NCI-H1694 (cell line): ENCODE measurements at regions not wholly inside any gene's neighbourhood (a gene's known extent, or its start where the extent isn't known, plus 50 kb on each side); places are given as distances from the start of the nearest gene placed in this dataset.

Source experiments
- DNase-seq: peaks from one replicate; lab custom pipeline; 2025; lab: John Stamatoyannopoulos, UW

DNA sequence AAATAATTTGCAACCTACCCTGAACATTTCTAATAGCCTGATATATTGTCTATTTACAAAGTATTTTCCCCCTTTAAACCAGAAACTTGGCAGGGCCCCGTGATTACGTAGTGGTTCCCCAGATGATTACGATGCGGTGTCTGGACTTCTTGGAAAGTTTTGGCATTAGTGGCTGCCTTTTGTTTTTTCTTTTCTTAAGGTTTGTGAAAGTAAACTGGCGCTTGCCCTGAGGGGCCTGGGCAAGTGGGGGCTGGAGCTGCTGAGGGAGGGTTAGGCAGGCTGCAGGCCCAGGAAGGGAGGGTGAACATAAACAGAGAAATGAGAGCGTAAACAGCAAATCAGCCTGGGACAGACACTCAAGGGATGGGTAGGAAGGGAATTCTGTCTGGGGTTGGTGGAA, 123.6 kb upstream of the MSX1 start:
- DNase-seq: no peak

DNA sequence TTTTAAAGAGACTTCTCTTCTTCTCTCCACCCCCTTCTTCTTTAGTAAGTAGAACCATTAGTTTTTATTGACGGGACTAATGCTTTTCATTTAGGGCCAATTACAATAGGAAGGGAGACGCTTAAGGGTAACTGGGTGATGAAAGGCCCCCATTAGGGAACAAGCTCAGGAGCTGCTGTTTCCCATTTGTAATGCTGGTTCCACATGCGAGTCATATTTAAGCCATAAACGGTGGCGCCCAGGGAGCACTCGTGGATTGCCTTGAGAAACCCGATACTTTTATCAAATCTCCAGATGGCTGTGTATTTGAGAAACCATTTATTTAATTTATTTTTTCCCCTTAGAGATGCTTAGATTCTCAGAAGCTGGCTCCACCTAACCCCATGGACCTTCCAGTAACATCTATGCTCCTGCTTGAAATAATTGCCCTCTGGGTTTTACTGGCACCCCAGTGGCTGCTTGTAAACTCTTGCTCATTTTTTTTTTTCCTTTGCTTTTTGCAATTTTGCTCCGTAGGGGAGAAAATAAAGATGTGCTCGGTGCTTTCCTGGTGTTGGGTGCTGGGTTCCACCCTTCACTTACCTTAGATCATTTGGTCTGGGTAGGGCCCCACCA, 124.2 kb upstream of the MSX1 start:
- DNase-seq: no peak

- no peak for DNase-seq
These were observed 125.0 kb upstream of the MSX1 start for GRCh38 chr4:4734425-4734824.

DNA sequence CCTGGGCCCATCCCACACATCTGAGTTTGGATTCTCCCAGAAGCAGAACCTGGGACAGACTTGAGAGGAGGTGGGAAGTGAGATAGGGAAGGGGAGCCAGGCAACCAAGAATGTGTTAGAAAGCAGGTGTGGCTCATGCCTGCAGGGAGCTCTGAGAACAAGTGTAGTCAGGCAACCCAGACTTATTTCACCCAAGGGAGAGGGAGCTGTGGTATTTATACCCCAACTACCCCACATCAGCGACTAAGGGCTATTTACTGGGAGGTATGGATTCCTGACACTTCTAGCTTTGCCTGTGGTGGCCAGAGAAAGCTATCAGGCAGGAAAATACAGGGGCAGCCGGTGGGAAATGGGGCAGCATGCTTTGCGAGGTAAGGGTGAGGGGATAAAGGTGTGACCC, 125.8 kb upstream of the MSX1 start:
- DNase-seq: no peak

- DNase-seq: no peak
These were observed 129.2 kb upstream of the MSX1 start for GRCh38 chr4:4730249-4730648.

GRCh38 chr4:4729206-4729605, 130.3 kb upstream of the MSX1 start:
- no peak for DNase-seq

DNA sequence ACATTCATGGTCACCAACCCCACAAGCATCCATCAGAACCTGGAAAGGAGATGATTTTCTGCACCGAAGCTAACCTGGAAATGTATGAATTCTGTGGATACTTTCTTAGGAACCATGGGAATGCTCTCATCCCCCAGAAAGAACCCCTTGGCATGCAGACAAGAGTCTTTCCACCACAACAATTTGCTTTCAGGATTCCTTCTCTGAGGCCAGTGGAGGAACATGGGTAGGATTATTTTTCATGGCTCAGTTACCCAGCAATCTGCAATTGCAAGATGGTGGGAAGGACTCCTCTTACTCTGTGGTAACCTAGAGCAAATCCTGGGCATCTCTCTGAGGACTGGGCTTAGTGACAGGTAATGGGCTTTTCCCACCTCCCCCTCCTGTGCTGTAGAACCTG, 131.9 kb upstream of the MSX1 start:
- no peak for DNase-seq

- no peak for DNase-seq
These were observed 133.4 kb upstream of the MSX1 start for GRCh38 chr4:4726051-4726450.

GRCh38 chr4:4724321-4724720, 135.1 kb upstream of the MSX1 start:
- DNase-seq: no peak

DNA sequence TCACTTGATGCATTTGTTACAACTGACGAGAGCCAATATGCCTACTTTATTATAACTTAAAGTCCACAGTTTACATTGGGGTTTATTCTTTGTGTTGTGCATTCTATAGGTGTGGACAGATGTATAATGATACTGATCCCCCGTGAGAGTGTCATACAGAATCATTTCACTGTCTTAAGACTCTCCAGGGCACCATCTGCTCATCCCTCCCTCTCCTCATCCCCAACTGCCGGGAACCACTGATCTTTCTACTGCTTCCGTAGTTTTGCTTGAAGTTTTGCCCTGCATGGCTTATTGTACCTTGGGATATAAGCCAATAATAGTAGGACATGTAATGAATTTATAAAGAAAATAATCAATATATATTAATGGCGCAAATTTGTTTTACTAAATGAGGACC, 137.8 kb upstream of the MSX1 start:
- DNase-seq: no peak

DNA sequence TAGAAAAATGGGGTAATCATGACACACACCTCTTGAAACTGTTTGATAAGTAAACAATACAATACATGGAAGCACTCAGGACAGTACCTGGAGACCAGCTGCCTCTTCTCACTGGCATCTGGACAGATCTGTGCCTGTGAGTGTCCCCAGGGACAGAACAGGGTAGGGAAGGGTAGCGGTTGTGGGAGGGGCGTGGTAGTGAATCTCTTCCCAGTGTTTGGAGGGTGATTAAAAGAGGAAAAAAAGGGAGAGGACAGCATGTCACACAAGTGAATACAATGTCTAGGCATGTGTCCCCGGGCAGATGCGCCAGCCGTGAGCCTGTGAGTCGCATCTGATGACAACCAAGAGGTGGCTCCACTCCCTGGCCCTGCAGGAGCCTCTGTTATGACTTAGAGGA, 138.8 kb upstream of the MSX1 start:
- no peak for DNase-seq

- no peak for DNase-seq
These were observed 140.0 kb upstream of the MSX1 start for GRCh38 chr4:4719436-4719835.

GRCh38 chr4:4717692-4718091, 141.8 kb upstream of the MSX1 start:
- no peak for DNase-seq

GRCh38 chr4:4714331-4714730, 145.1 kb upstream of the MSX1 start:
- no peak for DNase-seq

- DNase-seq: no peak
These were observed 146.5 kb upstream of the MSX1 start for GRCh38 chr4:4712800-4713528.

- no peak for DNase-seq
These were observed 147.6 kb upstream of the MSX1 start for GRCh38 chr4:4711902-4712301.

- DNase-seq: no peak
These were observed 149.7 kb upstream of the MSX1 start for GRCh38 chr4:4709736-4710135.

DNA sequence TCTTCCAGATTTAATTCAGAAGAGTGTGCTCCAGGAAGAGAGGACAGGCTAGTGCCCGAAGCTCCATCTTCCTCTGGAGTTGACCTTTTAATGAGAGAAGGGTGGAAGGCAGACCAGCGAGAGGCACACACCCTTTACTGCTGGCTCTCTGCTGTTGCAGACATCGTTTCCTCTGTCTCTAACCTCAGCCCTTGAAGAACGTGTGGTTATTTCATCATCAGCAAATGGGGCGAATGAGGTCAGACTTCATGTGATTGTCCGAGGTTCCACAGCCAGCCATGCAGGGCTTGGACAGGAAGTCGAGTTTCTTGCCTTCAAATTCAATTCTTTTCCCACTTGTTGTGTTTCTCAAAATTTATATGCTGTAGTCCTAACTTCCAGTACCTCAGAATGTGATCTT, 155.2 kb upstream of the MSX1 start:
- DNase-seq: no peak

- DNase-seq: no peak
These were observed 155.7 kb upstream of the STX18 start for GRCh38 chr4:4697584-4697983.

DNA sequence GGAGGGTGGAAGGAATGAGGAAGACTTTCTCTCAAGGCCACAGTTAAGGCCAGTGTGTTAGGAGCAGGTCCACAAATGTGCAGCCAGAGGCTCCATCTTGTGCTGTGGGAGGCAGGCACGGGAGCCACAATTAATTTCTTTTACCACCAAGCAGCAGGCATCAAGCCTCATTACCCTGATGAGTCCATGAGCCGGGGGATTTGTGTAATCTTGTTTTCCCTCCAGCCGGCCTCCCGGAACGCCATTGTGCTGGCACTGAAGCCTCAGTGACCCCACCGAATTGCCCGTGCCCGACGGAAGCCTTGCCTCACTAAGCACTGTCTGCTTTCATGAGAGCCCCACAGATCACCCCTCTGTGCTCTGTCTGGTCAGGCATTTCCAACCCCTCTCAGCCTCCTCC, 154.7 kb upstream of the STX18 start:
- no peak for DNase-seq

DNA sequence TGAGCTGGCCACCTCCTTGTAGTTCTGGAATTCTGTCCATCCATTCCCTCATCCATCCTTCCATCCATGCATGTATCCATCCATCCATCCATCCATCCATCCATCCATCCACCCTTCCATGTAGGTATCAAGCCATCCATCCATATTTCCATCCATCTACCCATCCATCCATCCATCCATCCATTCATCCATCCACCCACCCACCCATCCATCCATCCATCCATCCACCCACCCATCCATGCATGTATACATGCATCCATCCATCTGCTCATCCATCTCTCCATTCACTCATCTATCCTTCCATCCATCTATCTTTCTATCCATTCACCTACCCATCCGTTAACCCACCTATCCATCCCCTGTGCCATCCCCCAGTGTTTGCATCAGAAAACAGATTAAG, 153.6 kb upstream of the STX18 start:
- no peak for DNase-seq

DNA sequence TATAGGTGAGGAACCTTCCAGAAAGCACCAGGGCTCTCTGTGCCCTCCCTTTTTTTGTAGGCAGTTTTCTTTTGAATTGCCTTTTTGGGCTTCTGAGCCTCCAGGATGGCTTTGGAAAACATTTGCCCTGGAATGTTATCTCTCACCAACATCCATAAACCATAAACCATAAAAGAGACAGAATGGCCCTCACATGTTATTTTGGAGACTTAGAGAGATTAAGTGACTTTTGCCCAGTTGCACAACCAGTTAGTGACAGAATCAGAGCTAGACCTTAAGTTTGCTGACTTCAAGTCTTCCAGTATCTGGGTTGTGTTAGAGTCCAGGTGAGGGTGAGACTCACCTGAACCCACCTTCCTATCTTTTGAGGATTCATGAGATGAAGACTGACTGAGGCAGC, 153.0 kb upstream of the STX18 start:
- no peak for DNase-seq

DNA sequence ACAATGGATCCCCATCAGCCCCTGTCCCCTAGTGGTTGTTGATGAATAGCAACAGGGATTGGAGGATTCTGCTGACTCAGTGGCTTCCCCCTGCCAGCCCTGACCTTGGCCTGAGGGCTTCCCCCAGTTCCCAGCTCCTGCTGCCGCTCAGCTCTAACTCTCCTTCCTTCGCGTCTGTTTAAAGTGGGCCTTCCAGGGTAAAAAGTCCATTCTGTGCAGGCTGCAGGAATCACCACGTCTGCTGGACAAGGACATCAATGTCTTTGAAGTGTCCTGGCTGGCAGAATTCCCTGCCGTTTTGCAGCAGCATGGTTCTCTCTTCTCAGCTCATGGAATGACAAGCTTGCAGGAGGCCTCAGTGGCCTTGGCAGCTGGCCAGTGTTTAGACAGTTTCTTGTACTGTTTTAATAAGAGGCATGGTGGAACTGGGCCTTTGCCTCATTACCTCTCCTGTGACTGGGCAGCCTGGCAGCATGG, 152.5 kb upstream of the STX18 start:
- DNase-seq: no peak

DNA sequence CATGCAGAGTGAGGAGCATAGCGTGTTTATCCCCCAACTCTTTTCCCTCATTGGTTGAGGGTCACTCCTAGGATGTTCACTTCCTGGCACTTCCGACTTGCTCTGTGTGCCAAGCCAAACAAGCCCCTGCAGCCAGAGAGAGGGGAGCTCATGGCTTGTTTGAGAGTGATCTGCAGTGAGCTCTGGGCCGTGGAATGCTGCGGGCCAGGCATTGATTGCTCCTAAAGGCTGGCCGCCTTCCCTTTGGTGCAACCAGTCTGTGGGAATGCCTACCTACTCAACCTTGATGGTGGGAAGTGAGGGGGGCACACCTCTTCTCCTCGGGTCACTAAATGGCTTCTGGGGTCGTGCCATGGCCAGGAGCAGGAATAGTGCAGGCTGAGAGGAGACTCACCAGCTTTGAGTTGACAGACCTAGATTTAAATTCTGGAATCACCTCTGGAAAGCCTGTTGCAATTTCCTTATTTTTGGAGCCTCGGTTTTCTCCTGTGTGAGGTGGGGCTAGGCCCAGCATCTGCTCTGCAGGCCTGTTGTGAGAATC, 152.0 kb upstream of the STX18 start:
- DNase-seq: no peak
